LNCaP clone FGC (cell line): ENCODE measurements at regions not wholly inside any gene's neighbourhood (a gene's known extent, or its start where the extent isn't known, plus 50 kb on each side); places are given as distances from the start of the nearest gene placed in this dataset.

Source experiments
- DNase-seq: peaks from one replicate; pipeline ENCODE4 v3.0.0-alpha.2; 2011; ENCODE audit warnings: low read depth
- H3K4me3 ChIP-seq: 2 replicates; pipeline ENCODE4 v1.5.1; 2011; ENCODE audit warnings: mild to moderate bottlenecking, low read depth, low read length, control low read depth
- TF ChIP-seq, protein P1 (sequence below): IDR thresholded peaks from 2 replicates; pipeline ENCODE4 v1.5.1; 2012; ENCODE audit warnings: mild to moderate bottlenecking; ENCODE audit not compliant: control insufficient read depth, insufficient read depth; ENCODE audit errors: extremely low read depth

DNA sequence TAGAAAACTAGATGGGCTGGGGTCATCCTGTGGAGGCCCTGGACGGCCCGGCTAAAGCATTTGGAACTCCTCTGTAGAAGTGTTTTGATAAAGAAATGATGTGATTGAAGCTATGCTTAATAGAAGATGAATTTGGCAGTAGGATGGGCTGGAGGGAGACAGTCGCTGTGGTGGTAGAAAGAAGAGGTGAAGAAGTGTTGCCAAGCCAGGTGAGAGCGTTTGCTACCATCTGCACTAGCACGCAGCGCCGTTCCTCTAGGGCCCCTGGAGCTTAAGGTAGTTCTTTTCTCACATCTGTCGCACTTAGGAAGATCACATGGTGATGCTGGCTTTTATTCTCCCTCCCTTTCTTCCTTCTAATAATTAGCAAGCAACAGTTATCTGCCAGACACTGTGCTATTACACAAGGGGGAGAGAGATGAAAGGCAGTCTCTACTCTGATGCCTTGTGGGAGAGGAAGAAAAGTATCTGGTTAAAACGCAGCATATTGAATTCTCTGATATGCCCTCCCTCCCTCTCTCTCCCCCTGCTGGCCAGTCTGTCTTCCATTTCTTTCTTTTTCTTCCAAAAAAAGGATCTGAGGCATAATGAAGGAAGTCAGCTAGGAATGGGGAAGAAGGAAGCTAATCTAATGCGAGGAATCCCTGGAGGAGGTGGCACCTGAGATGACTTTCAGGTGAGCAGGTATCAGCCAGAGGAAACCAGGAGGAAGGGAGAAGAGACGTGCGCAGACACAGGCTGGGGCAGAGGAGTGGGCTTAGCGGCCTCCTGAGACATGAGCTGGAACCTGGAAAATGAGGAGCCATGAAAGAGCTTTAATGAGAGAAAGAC is 162.3 kb upstream of the KLF14 start:
- no peak for DNase-seq
- H3K4me3 ChIP-seq, result no peak overlapping the region
- TF ChIP-seq, protein P1, sequence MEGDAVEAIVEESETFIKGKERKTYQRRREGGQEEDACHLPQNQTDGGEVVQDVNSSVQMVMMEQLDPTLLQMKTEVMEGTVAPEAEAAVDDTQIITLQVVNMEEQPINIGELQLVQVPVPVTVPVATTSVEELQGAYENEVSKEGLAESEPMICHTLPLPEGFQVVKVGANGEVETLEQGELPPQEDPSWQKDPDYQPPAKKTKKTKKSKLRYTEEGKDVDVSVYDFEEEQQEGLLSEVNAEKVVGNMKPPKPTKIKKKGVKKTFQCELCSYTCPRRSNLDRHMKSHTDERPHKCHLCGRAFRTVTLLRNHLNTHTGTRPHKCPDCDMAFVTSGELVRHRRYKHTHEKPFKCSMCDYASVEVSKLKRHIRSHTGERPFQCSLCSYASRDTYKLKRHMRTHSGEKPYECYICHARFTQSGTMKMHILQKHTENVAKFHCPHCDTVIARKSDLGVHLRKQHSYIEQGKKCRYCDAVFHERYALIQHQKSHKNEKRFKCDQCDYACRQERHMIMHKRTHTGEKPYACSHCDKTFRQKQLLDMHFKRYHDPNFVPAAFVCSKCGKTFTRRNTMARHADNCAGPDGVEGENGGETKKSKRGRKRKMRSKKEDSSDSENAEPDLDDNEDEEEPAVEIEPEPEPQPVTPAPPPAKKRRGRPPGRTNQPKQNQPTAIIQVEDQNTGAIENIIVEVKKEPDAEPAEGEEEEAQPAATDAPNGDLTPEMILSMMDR, result peak; percentile 21; the same call in 1 of the 2 replicates

DNA sequence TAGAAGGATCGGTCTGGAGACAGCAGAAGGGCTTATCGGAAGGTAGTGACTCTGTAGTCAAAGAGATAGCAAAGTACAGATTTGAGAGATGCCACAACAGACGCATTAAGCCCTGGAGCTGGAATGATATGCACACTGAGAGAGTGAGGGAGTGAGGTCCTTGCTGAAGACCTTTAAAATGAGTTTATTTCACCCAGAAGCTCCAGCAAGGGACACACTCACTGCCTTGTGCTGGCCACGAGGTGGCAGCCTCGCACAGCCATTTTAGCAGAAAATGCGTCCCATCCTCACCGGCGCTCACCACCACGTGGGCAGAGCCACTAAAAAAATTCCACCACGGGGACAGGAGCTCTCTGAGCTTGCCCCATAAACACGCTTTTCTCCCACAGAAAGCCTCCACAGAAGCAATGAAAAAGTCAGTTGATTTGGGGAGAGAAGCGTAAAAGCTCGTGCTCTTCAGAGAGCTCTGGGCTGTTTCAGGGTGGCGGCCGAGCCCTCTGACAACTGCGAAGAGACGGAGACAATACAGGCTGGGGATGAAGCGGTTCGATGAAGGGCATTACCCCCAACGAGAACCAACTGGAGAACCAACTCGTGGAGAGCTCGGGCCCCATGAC is 163.0 kb upstream of the KLF14 start:
- TF ChIP-seq, protein P1, result peak; percentile 95
- DNase-seq, result no peak
- H3K4me3 ChIP-seq, result no peak overlapping the region

DNA sequence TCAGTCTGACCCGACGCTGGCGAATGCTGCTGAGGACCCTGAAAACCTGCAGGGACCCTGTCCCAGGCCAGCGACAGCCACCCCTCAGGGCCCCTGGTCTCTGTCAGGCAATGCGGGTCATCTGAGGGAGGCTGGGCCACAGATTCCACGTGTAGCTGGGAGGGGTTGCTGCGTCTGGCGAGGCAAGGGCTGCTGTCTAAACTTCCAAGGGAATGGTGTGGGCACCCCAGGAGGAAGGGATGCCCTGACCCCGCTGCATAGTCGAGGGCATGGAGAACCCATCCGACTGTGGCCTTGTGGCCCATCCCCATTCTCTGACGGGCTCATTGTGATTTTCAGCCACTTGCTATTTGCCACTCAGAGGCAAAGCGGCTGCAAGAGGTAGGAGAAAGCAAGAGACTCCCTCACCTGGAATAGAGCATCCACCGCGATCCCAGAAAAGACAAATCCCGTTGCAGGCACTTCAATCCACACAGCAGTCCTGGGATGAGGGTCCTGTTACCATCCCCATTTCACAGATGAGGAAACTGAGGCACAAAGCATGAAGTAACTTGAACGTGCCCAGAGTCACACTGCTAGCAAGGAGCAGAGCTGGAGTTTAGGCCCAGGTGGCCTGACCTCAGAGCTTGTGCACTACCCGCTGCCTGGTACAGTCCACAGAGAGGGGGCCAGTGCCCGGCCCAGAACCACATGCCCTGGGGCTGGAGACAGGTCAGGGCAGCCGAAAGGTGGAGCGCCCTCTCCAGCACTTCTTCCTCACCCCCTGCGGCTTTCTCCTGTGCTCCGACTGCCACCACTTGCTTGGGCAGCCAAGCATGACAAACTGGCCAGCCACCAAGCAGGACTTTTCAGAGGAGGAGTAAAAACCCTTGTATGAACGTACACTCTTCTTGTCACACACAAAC is 163.8 kb upstream of the KLF14 start:
- no peak overlapping the region for H3K4me3 ChIP-seq
- DNase-seq, result no peak
- TF ChIP-seq, protein P1, result no peak

DNA sequence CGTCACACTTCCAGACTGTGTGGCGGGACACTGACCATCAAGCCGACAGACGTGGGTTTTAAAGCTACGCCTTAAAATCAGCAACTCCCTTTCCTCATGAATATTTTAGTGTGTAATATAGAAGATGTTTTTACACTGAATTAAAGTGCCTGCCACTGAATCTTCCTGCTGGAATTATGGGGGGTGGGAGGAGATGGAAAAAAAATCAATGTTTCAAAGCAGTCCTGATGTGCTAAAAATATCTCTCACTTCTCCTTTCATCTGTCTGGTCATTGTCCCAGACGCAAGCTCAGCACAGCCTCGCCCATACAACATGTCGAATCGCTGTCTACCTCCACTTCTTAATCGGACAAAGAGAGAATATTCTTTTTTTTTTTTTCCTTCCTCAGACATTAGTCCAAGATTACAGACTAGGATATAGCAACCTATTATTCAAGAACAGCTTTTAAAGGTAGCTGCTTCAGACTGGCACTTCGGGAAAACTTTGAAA is 165.1 kb upstream of the KLF14 start:
- TF ChIP-seq, protein P1, result no peak
- H3K4me3 ChIP-seq, result no peak overlapping the region
- no peak for DNase-seq

DNA sequence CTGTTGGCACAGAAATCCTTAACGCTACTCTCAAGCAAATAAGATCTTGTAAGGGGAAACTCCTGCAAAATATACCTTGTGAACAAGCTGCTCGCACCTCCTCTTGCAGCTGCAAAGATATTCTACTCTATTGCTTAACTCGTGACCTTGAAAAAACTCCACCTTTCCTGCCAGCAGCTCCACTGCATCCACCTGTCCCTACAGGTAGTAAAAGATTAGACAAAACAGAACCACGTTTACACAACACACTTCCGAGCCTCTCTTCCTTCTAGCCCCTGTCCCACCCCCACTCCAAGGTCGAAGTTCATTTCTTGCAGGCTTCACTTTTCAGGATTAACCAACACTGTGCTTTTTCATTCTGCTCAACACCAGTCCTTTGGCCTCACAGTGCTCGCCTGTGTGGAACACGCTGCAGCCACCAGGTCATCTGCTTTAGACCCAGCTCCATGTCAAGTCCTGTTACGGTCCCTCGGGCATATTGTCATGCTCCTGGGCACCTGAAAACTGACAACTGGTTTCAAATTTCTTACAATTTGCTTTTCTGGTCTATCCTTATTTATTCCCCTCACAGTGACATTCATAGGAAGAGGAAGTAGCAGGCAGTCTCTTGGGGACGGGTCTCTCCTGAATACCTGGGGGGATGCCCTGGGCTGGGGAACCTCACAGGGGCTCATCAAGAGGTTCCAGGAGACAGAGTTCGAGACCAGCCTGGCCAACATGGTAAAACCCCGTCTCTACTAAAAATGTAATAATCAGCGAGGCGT is 165.8 kb upstream of the KLF14 start:
- TF ChIP-seq, protein P1, result no peak
- no peak overlapping the region for H3K4me3 ChIP-seq
- DNase-seq, result no peak

DNA sequence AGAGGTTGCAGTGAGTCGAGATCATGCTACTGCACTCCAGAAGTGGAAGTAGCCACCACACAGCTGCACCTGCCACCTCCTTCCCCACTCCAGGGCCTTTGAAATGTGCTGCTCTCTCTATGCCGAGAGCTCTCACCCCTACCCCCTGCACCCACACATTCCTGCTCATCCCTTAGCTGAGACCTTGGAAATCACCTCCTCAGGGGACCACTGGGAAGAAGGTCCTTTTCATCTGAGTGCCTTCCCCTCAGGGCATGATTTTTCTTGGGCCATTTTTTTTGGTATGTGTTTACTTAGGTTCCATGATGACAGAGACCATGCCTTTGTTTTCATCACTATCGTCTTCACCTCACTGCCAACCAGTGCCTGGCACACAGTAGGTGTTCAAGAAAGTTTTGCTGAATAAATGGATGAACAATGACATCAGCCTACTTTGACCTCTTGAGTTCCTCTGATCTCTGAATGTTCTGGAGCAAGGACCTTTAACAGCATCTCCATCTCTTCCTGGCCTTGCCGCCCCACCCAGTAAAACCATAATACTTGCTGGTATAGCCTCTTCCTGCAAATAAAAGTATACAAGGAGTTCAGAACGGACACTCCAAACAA is 166.6 kb upstream of the KLF14 start:
- H3K4me3 ChIP-seq, result no peak overlapping the region
- TF ChIP-seq, protein P1, result no peak
- no peak for DNase-seq
